GM12875 (cell line): ENCODE measurements at regions not wholly inside any gene's neighbourhood (a gene's known extent, or its start where the extent isn't known, plus 50 kb on each side); places are given as distances from the start of the nearest gene placed in this dataset.
"Not testable (repeated sequence)": the region's sequence is repeated elsewhere in the genome, so short reads cannot be mapped to it uniquely, and the experiment has no call there.

Experiments
- H3K4me3 ChIP-seq: one replicate; pipeline ENCODE4 v1.5.1; 2011; ENCODE audit warnings: low read depth, low read length, control low read depth
- TF ChIP-seq, protein P1 (sequence below): IDR thresholded peaks from 2 replicates; pipeline ENCODE4 v1.5.1; 2011; ENCODE audit warnings: low read depth, mild to moderate bottlenecking, control low read depth, inconsistent platforms, low read length, moderate library complexity, borderline replicate concordance; ENCODE audit not compliant: insufficient read depth

DNA sequence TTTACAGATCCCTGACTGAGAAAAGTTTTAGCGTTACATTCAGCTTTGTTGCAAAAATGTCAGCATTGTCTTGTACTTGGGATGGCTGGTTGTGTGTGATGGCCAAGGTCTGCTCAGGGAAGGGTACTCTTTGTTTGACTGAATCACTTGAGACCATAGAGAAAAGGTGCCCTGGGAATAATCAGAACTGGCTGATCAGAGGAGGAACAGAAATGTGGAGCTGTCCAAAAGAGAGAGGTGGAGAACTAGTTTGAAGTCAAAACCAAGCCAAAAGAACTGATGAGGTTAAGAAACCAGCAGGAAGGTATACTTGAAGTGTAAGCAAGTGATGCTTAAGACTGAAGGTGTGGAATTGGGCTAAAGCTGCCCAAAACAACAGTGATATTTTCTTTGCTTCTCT lies 107.6 kb upstream of the LYPLAL1 start:
- TF ChIP-seq, protein P1, sequence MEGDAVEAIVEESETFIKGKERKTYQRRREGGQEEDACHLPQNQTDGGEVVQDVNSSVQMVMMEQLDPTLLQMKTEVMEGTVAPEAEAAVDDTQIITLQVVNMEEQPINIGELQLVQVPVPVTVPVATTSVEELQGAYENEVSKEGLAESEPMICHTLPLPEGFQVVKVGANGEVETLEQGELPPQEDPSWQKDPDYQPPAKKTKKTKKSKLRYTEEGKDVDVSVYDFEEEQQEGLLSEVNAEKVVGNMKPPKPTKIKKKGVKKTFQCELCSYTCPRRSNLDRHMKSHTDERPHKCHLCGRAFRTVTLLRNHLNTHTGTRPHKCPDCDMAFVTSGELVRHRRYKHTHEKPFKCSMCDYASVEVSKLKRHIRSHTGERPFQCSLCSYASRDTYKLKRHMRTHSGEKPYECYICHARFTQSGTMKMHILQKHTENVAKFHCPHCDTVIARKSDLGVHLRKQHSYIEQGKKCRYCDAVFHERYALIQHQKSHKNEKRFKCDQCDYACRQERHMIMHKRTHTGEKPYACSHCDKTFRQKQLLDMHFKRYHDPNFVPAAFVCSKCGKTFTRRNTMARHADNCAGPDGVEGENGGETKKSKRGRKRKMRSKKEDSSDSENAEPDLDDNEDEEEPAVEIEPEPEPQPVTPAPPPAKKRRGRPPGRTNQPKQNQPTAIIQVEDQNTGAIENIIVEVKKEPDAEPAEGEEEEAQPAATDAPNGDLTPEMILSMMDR = no peak
- H3K4me3 ChIP-seq = no peak overlapping the region

DNA sequence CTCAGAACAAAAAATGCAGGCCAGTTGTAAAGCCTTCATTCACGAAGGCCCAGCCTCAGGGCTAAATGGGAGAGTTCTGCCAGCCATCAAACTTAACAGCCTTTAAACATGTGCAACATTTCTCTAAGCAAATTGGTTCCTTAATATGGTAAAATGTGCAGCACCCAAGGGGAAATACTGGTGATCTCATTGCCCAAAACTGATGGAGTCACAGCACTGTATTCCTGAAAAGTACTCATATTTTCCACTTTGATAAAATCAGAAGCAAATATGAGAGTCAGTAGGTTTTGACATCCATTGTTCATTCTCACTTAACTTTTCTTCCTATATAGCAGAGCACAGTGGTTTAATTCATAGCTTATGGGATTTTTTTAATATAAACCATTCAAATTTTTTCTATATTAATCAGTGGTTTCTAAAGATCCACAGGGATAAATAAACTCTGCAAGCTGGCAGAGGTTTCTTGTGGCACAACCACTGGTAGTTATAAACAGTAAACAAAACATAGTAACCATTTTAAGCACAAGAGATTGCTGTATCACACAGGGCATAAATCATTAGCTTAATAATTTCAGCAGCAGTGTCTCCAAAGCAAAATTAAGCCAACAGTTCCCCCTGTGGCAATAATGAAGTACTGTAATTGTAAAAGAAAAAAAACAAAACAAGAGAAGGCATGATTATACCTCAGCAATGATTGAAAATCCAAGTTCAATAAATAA lies 106.9 kb upstream of the LYPLAL1 start:
- TF ChIP-seq, protein P1 = 0 out of 2 replicates have a peak, but pooled peaks have one; percentile 9
- H3K4me3 ChIP-seq = no peak overlapping the region

DNA sequence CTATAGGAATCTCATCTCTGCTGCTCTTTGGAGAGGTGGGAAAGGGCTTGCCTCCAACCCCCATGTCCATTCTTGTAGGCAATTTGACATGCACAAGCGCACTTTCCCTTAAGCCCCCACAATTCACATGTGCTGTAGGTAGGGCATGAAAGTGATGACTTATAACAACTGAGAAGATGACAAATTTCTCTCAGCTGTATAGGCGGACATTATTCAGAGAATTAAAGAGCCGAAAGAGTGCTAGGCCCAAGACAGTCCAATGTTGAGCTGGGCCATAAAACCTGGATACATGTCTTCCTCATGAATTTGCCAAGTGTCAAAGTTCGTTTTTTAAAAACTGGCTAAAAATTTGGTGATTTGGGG lies 106.3 kb upstream of the LYPLAL1 start:
- TF ChIP-seq, protein P1 = no peak
- H3K4me3 ChIP-seq = no peak overlapping the region

DNA sequence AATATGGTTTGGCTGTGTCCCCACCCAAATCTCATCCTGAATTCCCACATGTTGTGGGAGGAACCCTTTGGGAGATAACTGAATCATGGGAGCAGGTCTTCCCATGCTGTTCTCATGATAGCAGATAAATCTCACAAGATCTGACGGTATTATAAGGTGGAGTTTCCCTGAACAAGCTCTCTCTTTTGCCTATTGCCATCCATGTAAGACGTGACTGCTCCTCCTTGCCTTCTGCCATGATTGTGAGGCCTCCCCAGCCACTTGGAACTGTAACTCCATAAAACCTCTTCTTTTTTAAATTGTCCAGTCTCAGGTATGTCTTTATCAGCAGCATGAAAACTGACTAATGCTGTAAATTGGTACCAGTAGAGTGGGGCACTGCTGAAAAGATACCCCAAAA lies 103.3 kb upstream of the LYPLAL1 start:
- H3K4me3 ChIP-seq = not testable (repeated sequence)

DNA sequence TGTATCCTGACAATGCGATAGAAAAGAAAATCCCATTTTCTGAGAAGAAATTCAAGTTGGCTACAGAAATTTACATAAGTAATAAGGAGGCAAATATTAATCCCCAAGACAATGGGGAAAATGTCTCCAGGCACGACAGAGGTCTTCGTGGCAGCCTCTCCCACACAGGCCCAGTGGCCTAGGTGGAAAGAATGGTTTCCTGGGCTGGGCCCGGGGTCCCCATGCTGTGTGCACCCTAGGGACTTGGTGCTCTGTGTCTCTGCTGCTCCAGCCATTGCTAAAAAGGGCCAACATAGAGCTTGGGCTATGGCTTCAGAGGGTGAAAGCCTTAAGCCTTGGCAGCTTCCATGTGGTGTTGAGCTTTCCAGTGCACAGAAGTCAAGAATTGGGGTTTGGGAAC lies 102.5 kb upstream of the LYPLAL1 start:
- TF ChIP-seq, protein P1 = no peak
- H3K4me3 ChIP-seq = no peak overlapping the region

DNA sequence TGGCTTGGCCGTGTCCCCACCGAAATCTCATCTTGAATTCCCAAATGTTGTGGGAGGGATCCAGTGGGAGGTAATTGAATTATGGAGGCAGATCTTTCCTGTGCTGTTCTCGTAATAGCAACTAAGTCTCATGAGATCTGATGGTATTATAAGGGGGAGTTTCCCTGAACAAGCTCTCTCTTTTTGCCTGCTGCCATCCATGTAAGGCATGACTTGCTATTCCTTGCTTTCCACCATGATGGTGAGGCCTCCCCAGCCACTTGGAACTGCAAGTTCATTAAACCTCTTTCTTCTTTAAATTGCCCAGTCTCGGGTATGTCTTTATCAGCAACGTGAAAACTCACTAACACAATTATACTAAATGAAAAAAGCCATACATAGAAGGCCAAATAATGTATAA lies 101.3 kb upstream of the LYPLAL1 start:
- H3K4me3 ChIP-seq = no peak overlapping the region
- TF ChIP-seq, protein P1 = no peak

DNA sequence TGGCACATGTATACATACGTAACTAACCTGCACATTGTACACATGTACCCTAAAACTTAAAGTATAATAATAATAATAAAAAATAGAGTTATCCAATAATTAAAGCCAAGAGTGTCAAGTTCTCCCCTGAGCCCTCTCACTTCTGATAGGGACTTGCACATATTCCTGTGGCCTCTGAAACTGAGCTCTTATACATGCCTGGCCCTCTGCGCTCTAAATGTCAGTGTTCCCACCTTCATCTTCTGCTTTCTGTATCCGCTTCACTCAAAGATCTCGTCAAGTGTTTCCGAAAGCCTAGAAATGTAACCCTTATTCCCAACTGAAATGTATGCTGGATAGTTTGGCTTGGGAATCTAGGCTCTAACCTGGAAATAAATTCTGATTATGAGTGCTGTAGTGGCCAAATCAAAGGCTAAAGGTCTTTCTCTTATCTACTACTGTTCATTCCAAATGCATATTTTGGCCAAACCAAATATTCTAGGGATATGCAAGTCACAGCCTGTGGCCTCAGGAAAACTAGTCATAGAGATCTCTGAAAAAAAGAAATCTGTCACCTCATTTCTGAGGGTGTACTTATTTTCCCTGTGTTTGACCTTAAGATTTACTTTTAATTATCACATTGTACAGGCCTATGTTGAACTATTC lies 99.5 kb upstream of the LYPLAL1 start:
- H3K4me3 ChIP-seq = no peak overlapping the region
- TF ChIP-seq, protein P1 = no peak
